ENCODE measurements at regions not wholly inside any gene's neighbourhood (a gene's known extent, or its start where the extent isn't known, plus 50 kb on each side); places are given as distances from the start of the nearest gene placed in this dataset.

- TF ChIP-seq AR (CRISPR knock-in tag; IDR thresholded peaks at IDR 0.05) (no peak), ZNF219 (CRISPR knock-in tag; IDR thresholded peaks at IDR 0.05; ENCODE audit: borderline replicate concordance) (no peak)
Measured at GRCh38 chr9:95645579-95645978, 128.8 kb upstream of the PTCH1 start (continued).

- no peaks in the 10 kb centered on the region; the same call in 1 of the 2 replicates for H3K36me3 Mint-ChIP-seq
- ChIA-PET POLR2A (no interaction called here), CTCF (no interaction called here)
- ATAC-seq: no peak
- TF ChIP-seq PREB (CRISPR knock-in tag; IDR thresholded peaks at IDR 0.05; ENCODE audit: borderline replicate concordance): no peak
- TF ChIP-seq ZNF219 (CRISPR knock-in tag; IDR thresholded peaks at IDR 0.05; ENCODE audit: borderline replicate concordance): no peak
- TF ChIP-seq GRHL2 (CRISPR knock-in tag; IDR thresholded peaks at IDR 0.05; ENCODE audit: insufficient replicate concordance, severe bottlenecking): no peak
- TF ChIP-seq USF1 (CRISPR knock-in tag; IDR thresholded peaks at IDR 0.05): no peak
- no peak for TF ChIP-seq ZNF396 (CRISPR knock-in tag; IDR thresholded peaks at IDR 0.05; ENCODE audit: borderline replicate concordance)
- TF ChIP-seq FOXJ3 (CRISPR knock-in tag; IDR thresholded peaks at IDR 0.05; ENCODE audit: borderline replicate concordance): no peak
- TF ChIP-seq TCF7 (CRISPR knock-in tag; IDR thresholded peaks at IDR 0.05; ENCODE audit: low read depth): no peak
- TF ChIP-seq GABPB1 (CRISPR knock-in tag; IDR thresholded peaks at IDR 0.05): no peak
- TF ChIP-seq SMAD3 (CRISPR knock-in tag; IDR thresholded peaks at IDR 0.05; ENCODE audit: borderline replicate concordance): no peak
- no peak for TF ChIP-seq ZNF416 (CRISPR knock-in tag; IDR thresholded peaks at IDR 0.05)
- no peak for TF ChIP-seq FOXK1 (CRISPR knock-in tag; IDR thresholded peaks at IDR 0.05)
- TF ChIP-seq PRDM15 (CRISPR knock-in tag; IDR thresholded peaks at IDR 0.05): no peak
- no peak for TF ChIP-seq NFYB (CRISPR knock-in tag; conservative IDR thresholded peaks at IDR 0.05; ENCODE audit: low read depth)
- no peak overlapping the region for H3K4me3 Mint-ChIP-seq
- DNase-seq (ENCODE audit: low spot score): no peak
- H3K9me3 Mint-ChIP-seq: peaks cover 18% of the 10 kb centered on the region
- H3K4me1 Mint-ChIP-seq: peaks cover 9% of the 10 kb centered on the region
- no peak overlapping the region for H3K27ac Mint-ChIP-seq
- H3K27me3 Mint-ChIP-seq (ENCODE audit: low read depth): no peaks in the 10 kb centered on the region; the same call in 1 of the 2 replicates
Measured at GRCh38 chr9:95644377-95644776, 127.6 kb upstream of the PTCH1 start.

GRCh38 chr9:95643619-95644018 lies 126.8 kb upstream of the PTCH1 start:
- no peak overlapping the region for H3K4me3 Mint-ChIP-seq
- peaks cover 18% of the 10 kb centered on the region for H3K9me3 Mint-ChIP-seq
- no peaks in the 10 kb centered on the region; the same call in 1 of the 2 replicates for H3K27me3 Mint-ChIP-seq (ENCODE audit: low read depth)
- ATAC-seq (no peak), DNase-seq (ENCODE audit: low spot score) (no peak)
- CTCF ChIA-PET: no interaction called here
- peaks cover 9% of the 10 kb centered on the region for H3K4me1 Mint-ChIP-seq
- POLR2A ChIA-PET: no interaction called here
- no peak overlapping the region for H3K27ac Mint-ChIP-seq
- H3K36me3 Mint-ChIP-seq: no peaks in the 10 kb centered on the region; the same call in 1 of the 2 replicates
- TF ChIP-seq JUN (CRISPR knock-in tag; IDR thresholded peaks at IDR 0.05) (no peak), E2F4 (CRISPR knock-in tag; IDR thresholded peaks at IDR 0.05; ENCODE audit: borderline replicate concordance, low read depth) (no peak), ATF2 (CRISPR knock-in tag; IDR thresholded peaks at IDR 0.05; ENCODE audit: borderline replicate concordance, low read depth) (no peak), SMAD3 (CRISPR knock-in tag; IDR thresholded peaks at IDR 0.05; ENCODE audit: borderline replicate concordance) (no peak), AFF4 (CRISPR knock-in tag; IDR thresholded peaks at IDR 0.05; ENCODE audit: borderline replicate concordance) (no peak)

Data from WTC11 (cell line).